CD4-positive, alpha-beta T cell treated with Interleukin-17A for 1 hour (primary cell): ENCODE measurements at regions not wholly inside any gene's neighbourhood (a gene's known extent, or its start where the extent isn't known, plus 50 kb on each side); places are given as distances from the start of the nearest gene placed in this dataset.
"Not testable (repeated sequence)": the region's sequence is repeated elsewhere in the genome, so short reads cannot be mapped to it uniquely, and the experiment has no call there.

Experiments
- DNase-seq: peaks from one replicate; pipeline ENCODE4 v3.0.0-alpha.2; 2020

DNA sequence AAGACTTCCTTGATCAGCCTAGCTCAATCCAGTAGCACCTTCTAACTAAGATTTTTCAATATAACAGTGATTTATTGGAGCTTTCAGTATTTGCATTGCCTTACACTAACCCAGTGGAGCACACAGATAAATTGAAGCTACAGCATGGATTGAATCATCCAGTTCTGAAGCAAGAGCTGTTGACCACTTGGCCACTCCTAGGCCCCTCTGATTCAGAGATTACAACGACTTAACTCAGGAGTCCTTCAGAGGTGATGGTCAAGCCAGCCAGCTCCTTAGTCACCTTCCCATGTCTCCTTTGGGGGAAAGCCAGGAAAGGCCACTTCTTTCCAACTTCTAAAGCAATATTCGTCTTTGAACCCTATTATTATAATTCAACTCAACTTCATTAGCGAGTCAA, 151.8 kb downstream of the TENT5C start:
- DNase-seq = no peak

DNA sequence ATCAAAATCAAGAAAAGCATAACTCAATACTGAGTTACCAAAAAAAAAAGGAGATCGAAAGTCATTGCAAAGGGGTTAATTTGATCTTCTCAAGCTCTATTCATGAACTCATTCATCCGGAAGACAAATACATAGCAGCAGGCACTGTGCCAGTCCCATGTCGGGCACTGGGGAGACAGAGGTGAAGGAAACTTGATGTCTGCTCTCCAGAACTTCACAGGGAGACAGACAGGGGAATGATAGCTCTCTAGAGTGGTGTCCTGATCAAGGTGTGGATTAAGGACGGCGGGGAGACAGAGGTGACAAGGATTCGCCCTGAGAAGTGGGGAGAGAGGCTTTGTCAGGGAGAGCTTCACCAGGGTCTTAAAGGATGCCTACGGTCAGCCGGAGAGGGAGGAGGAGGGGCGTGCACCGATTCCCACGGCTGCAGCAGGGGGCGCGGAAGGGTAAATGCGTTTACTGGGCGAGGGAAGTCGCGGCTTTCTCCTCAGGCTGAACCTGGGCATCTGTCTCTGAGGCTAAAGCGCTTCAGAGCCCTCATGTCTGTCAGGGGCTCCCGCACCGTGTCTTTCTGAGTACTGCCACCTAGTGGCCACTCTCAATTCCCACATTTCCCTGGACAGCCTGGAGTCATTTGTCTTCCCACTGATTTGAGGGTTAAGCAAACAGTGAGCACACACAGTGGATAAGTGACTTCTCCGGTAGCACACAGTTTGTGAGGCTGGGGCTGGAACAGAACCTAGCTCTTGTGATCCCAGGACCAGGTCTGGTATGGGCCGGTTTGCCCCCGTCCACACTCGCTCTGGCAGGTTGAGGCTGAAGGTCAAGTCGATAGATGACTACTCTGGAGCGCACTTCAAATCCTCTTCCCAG, 152.8 kb downstream of the TENT5C start:
- DNase-seq = peak; percentile 76

DNA sequence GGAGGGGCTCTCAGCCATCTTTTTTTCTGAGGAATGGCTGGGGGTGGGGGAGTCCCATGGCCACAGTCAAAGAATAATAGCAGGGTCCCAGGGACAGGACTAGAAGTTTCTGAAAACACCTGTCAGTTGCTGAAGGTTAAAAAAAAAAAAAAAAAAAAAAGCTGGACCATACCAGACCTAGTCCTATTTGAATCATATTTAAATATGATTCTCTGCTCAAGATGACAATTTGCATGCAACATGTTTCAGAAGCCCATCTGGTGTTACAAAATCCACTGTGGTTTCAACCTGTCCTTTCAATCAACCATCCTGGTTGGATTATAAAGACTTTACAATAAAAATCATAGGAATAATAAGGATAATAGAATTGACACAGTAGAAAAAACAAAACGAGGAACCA, 153.7 kb downstream of the TENT5C start:
- DNase-seq = no peak

DNA sequence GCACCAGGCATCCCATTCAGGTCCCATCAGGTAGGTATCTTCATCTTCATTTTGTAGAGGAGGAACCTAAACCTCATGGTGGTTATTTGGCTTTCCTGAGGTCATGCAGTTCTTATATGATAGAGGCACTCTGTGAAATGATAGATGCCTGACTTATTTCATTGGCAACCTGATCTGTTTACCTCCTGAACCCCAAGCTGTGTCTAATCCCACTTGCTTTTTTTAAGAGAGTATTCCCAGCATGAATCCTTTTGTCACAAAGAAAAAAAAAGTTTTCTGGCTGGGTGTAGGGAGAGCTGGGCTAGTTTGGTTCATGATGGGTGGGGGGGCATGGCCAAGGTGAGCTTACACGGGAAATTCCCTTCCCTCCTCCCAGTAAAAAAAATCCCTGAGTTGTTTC, 154.2 kb downstream of the TENT5C start:
- no peak for DNase-seq

DNA sequence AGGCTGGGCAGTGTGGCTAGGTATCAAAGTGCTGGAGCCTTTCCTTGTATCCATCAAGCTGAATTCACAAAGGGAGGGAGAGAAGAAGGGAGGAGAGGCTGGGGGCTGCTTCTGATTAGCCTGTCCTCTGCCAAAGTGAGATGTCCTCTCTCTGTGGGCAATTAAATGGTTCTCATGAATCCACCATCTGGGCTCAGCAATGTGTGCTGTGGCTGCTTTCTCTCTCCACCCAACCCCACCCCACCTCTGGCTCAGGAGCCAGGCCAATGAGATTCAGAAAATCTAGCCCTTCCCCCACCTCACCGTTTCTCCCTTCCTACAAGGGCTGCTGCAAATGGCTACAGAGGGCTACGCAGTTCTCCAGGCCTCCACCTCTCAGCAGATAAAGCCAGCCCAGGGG, 154.6 kb downstream of the TENT5C start:
- no peak for DNase-seq

DNA sequence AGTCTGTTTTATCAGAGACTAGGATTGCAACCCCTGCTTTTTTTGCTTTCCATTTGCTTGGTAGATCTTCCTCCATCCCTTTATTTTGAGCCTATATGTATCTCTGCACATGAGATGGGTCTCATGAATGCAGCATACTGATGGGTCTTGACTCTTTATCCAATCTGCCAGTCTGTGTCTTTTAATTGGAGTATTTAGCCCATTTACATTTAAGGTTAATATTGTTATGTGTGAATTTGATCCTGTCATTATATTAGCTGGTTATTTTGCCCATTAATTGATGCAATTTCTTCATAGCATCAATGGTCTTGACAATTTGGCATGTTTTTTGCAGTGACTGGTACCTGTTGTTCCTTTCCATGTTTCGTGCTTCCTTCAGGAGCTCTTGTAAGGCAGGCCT, 161.7 kb downstream of the GDAP2 start:
- not testable (repeated sequence) for DNase-seq

DNA sequence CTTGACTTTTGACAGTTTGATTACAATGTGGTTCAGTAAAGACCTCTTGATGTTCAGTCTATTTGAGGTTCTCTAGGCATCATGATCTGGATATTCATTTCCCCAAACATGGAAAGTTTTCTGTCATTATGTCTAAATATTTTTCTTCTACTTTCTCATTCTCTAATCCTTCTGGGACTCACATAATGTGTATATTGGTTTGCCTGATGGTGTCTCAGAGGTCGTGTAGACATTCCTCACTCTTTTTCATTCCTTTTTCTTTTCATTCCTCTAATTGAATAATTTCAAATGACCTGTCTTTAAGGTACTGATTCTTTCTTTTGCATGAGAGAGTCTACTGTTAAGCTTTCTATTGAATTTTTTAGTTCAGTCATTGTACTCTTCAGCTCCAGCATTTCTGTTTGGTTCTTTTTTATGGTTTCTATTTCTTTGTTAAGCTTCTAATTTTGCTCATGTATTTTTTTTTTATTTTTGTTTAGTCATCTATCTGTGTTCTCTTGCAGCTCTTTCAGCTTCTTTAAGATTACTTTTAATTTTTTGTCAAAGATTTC, 158.4 kb downstream of the GDAP2 start:
- no peak for DNase-seq

DNA sequence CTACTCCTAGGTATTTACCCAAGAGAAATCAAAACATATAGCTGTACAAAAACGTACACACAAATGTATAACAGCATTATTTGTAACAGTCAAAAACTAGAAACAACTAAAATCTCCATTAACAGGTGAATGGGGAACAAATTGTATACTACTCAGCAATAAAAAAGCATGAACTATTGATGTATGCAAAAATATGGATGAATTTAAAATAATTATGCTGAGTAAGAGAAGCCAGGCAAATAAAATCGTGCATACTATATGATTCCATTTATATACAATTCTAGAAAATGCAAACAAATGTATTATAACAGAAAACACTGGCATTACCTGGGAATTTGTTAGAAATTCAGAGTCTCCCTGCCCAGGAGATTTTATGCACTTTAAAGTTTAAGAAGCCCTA, 150.1 kb downstream of the GDAP2 start:
- no peak for DNase-seq

DNA sequence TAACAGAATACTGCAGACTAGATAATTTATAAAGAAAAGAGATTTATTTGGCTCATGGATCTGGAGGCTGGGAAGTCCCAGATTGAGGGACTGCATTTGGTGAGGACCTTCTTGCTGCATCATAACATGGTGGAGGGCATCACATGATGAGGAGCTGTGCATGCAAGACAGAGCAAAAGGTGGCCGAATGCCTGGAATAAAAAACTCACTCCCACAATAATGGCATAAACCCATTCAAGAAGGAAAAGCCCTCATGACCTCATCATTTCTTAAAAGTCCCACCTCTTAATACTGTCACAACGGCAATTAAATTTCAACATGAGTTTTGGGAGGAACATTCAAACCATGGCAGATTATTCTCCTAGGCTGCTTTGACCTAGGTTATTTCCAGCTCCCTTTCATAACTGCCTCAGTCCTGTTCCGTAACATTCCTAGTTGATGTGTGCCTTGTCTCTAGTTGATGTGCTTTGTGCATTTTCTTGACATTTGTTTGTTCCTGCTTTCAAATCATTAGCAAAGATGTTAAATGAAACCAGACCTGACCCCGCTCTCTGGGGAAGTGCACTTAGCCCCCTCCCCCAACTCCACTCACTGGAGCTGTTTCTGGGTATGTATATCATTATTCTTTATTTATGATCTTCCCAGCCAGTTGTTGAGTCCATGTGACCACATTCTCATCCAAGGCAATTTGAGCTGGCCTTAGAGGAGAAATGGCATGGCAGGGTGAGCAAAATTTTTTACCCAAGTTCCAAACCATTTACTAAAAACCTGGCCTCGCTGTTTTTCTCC, 148.5 kb downstream of the GDAP2 start:
- DNase-seq = no peak

DNA sequence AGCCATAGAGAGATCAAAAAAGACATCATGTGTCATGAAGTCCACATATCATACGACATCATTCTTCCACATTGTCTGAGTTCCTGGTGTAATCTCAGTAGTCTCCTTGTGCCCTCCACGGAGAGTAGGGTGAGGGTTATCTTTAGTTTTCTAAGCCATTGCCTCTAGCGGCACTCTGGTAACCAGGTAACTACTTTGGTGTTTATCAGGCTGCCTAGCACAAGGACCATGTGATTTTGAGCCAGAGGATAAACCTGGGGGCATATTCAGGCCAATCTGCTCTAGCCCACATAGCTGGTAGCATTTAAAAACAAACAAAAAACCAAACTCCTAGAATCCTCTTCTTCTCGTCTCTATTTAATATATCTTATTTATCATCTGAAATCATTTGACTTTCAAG, 147.4 kb downstream of the GDAP2 start:
- no peak for DNase-seq

DNA sequence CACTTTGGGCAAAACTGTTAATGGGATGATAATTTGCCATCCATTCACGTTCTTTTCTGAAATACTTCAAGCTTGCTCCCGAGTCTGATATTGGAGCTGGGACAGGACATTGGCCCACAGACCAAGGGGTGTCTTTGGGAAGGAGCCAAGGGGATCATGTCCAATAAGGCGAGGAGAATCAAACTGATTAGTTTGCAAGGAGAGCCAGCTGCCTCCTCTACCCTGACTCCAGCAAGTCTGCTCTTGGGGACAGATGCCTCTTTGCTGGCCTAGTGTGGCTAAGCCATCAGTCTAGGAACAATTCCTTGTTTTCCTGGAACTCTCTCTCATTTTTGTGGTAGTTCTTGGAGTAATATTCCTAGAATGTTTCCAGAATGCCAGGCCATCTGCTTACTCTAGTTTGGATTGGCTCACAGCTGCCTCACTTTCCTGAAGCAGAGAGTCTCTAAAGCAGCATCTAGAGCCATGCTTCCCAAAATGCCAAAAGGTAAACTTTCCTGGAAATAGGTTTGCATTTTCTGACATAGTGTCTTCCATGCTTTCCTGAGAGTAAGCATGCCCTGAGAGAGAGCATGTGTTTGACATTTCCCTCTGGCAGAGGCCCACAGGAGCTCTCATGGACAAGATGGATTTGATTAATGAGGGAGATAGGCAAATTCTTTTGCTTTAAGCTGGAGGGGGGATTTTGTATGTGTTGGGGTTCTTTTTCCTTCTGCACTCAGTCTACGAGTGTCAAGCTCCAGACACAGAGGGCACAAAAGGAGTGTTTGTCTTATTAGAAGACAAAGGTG, 145.6 kb downstream of the GDAP2 start:
- DNase-seq = no peak

DNA sequence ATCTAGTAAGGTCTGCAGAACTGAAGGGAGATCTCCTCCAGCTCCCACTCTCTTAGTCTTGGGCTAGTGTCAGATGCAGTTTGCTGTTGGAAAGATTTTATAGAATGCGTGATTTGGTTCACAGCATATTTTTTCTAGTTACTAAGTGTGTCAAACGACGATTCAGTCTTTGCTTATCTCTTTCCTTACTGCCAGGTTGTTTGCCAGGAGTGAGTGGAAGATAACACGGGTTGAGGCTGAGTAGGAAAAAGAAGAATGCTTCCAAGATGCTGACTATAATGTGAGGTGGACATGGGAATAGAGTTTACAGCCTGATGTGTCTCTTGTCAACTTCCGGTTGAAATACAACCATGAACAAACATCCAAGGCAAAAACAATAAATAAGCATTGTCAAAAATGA, 141.4 kb downstream of the GDAP2 start:
- no peak for DNase-seq

DNA sequence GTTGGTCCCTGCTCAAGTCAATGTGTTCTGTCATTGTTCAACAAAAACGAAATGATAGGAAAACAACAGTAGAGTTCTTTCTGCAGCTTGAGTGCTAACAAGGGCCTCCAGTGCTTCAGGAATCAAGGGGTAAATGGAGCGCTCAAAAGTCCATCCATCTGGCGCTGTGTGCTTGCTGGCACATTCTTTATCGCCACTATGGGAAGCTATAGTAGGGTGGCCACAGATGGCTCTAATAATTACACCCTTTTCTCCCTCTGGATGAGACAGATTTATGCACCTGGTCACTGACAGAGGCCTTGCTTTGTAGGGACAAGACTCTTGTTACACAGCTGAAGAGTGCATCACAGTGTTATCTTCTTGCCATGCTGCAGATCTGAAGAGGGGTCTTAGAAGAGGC, 136.0 kb downstream of the GDAP2 start:
- no peak for DNase-seq

DNA sequence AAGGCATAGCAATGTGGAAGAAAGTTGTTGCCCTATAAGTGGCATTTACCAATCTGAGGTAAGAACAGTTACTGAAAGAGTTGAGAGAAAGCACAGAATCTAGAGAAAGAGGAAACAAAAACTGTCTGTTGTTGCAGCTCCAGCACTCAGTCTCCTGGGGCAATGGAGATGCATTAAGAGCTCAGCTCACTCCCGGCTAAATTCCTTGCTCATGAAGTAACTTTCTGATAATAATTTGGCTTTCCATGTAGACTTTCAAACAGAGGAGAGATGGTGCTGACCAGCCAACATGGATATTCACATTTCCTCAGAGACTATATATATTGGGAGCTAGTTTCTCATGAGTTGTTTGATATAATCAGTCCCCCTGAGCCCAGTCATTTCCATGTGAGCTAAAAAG, 135.3 kb downstream of the GDAP2 start:
- no peak for DNase-seq

DNA sequence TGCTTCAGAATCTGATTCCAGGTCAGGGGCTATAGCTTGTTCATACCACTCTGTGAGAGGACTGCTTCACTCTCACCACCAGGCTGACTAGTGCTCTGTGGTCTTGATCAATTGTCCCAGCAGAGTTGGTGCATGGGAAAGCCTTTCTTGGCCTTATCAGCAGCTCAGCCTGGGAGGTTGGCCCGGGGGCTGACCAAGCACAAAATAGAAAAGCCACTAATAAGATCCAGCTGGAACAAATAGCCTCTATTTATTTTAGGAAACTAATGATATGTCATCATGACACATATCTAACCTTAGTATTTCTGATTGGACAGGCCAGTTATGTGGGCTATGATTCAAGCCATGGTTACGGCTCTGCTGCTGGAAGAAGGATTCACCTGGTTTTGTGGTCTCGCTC, 134.2 kb downstream of the GDAP2 start:
- DNase-seq = no peak

DNA sequence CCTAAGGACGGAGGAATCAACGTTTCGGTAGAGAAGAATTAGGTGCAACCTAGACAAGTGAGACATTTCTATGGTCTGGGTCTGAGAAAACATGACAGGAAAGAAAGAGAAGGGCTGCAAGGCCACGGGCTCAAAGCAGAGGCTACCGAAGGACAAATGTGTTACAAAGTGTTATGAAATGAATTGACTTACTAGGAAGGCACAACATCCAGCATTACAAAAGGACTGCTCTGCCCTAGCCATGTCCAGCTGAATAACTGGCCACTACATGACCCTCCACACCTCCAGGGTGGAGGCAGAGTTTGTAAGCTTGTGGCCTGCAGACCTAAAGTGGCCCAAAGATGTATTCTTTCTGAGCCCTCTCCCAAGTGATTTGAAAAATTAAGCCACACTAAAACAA, 133.6 kb downstream of the GDAP2 start:
- no peak for DNase-seq

DNA sequence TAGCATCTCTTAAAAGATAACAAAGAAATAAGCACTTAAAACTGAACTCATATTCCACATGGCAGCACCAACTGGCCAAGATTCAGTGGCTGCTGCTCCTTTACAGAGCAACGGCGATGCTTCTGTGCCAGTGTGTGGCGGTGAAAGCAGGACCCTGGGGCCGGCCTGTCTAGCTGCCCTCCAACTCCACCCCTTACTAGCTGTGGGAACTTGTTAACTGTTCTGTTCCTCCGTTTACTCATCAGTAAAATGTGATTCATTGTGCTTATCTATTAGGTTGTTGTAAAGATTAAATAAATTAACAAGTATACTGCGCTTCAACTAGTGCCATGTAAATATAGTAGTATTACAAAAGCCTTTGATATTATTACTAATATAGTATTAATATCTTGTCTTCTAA, 133.2 kb downstream of the GDAP2 start:
- DNase-seq = no peak

DNA sequence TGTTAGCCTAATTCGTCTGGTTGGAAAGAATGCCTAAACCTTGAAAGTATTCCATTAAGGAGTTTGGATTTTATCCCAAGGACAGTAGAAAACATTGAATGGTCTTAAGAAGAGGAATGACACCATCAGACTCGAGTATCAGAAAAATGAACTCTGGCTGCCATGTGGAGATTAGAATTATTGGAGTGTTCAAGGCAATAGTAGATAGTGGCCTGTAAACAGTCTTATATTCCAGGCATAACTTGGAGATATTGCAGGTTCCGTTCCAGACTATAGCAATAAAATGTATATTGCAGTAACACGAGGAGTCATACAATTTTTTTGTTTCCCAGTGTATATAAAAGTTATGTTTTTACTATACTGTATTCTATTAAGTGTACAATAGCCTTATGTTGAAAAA, 130.9 kb downstream of the GDAP2 start:
- no peak for DNase-seq

DNA sequence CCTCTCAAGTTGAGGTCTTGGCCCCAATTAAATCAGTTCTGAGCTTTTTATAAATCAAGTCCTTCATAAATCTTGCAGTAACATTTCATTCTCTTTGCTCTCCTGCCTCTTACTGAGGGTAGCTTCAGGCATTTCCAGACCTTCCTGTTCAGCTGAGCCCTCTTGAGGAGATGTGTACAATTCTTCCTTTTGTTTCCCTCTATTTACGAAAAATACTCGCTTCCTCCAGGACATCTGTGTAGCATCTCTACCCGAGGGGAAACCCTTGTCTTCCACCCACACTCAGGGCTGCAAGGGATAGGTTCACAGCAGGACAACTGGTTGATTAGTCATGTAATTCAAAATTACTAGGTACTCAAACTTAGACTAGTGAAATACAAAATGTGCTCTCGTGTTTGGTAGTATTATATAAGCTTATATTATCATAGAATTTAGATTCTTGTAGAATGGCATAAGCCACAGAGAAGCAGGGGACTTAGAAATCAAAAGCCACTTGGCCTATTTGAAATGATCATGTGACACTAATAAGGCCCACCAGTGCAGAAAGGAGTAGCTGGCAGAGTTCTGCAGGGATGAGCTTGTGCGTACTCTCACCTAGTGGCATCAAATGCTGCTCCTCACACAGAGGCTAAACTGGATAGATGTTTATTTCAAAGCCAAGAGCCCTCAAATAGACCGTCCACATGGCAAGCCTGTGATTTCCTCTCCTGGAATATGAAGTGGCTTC, 126.7 kb downstream of the GDAP2 start:
- no peak for DNase-seq

DNA sequence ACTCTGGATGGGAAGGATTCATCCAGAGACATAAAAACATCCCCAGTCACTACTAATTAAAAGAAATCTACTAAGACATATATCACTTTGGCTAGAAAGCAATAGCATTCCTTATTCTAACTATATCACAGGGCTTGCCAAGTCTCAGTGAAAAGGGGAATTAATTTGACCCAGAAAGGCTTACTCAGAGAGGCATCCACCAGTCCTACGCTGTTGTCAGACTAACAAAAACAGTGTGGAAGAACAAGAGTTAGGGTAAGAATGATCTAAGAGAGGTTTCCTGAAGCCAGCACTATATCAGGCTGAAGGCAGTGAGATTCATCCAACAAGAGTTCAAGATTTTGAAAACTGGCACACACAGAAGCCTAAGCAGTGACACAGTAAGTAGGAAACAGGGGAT, 126.1 kb downstream of the GDAP2 start:
- no peak for DNase-seq

DNA sequence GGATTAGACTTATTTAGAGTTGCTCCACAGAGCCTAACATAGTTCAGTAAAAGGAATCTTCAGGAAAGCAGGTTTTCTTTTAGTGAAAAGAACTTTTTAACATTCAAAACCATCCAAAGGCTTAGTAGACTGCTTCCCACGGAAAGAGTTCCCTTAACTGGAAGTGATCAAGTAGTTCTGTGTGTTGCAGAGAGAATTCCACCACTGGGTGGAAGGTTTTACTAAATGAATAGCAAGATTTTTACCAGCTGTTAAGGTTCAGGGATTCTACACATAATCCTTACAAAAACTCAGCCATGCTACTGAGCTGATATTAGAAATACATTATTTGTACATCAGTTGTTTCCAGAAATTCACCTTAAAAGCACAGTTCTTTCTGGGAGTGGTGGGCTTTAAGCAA, 119.7 kb downstream of the GDAP2 start:
- no peak for DNase-seq

DNA sequence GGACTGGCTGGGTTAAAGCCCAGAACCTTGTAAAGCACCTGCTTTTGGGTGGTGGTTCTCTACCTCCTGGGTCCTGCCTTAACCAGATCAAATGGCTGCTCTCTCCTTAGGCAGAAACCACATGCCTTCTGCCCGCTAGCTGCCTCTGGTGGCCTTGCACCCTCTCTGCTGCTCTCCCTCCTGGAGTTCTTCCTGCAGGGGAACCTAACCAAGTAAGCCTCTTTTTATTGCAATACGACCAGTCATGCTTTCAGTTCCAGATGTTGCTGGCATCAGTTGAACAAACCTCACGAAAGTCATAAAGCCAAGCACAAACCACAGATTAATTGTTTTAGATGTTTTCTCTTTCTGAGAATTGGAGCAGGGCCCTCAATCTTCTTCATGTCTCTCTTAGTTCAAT, 118.9 kb downstream of the GDAP2 start:
- no peak for DNase-seq
